ENCODE measurements at regions not wholly inside any gene's neighbourhood (a gene's known extent, or its start where the extent isn't known, plus 50 kb on each side); places are given as distances from the start of the nearest gene placed in this dataset.

GRCh38 chr18:45151645-45152044 is 463.6 kb upstream of the SLC14A2 start:
- TF ChIP-seq POLR2A (IDR thresholded peaks at IDR 0.05): no peak
- TF ChIP-seq CTCF (IDR thresholded peaks at IDR 0.05): no peak
- Histone ChIP-seq H3K4me1 (peaks cover 0 to under 1% of the 10 kb centered on the region in 2 donors), H3K4me3 (replicated peaks in 1 of 3) (no peak overlapping the region), H3K27me3 (no peaks in the 10 kb centered on the region), H3K9me3 (no peaks in the 10 kb centered on the region), H3K27ac (no peak overlapping the region), H3K36me3 (no peaks in the 10 kb centered on the region)
- WGBS, 2 donors: 91 to 92% methylated on average over 2 of the region's 2 CpGs
- intact Hi-C loops (cut with DNase I): no loop called here
- DNase-seq: no peak

- Histone ChIP-seq H3K9me3 (no peaks in the 10 kb centered on the region), H3K27ac (no peak overlapping the region), H3K27me3 (no peaks in the 10 kb centered on the region), H3K4me3 (replicated peaks in 1 of 3) (no peak overlapping the region), H3K36me3 (no peaks in the 10 kb centered on the region), H3K4me1 (peaks cover 0 to 3% of the 10 kb centered on the region in 2 donors)
- intact Hi-C loops (cut with DNase I): no loop called here
- TF ChIP-seq CTCF (IDR thresholded peaks at IDR 0.05) (no peak), POLR2A (IDR thresholded peaks at IDR 0.05) (no peak)
- no peak for DNase-seq
Observed at GRCh38 chr18:45155526-45155925, 459.8 kb upstream of the SLC14A2 start.

- H3K4me3 ChIP-seq (replicated peaks in 1 of 3): no peak overlapping the region
- TF ChIP-seq POLR2A (IDR thresholded peaks at IDR 0.05) (no peak), CTCF (IDR thresholded peaks at IDR 0.05) (no peak)
- 68 to 78% methylated on average over 3 of the region's 3 CpGs for WGBS, 2 donors
- H3K27ac ChIP-seq: no peak overlapping the region
- H3K36me3 ChIP-seq: no peaks in the 10 kb centered on the region
- no peak for DNase-seq
- H3K27me3 ChIP-seq: no peaks in the 10 kb centered on the region
- H3K9me3 ChIP-seq: no peaks in the 10 kb centered on the region
- peaks cover 0 to 3% of the 10 kb centered on the region in 2 donors for H3K4me1 ChIP-seq
- intact Hi-C loops (cut with DNase I): no loop called here
Observed at GRCh38 chr18:45156946-45157345, 458.3 kb upstream of the SLC14A2 start.

- no peak overlapping the region for H3K4me3 ChIP-seq (replicated peaks in 1 of 3)
- no peak for DNase-seq
- TF ChIP-seq CTCF (IDR thresholded peaks at IDR 0.05) (no peak), POLR2A (IDR thresholded peaks at IDR 0.05) (no peak)
- 83 to 89% methylated on average over 1 of the region's 1 CpG for WGBS, 2 donors
- H3K4me1 ChIP-seq: peaks cover 0 to 3% of the 10 kb centered on the region in 2 donors
- no peak overlapping the region for H3K27ac ChIP-seq
- H3K36me3 ChIP-seq: no peaks in the 10 kb centered on the region
- H3K9me3 ChIP-seq: no peaks in the 10 kb centered on the region
- intact Hi-C loops (cut with DNase I): no loop called here
- no peaks in the 10 kb centered on the region for H3K27me3 ChIP-seq
Observed at GRCh38 chr18:45157576-45157975, 457.7 kb upstream of the SLC14A2 start.

GRCh38 chr18:45161850-45162249 is 453.4 kb upstream of the SLC14A2 start:
- no peak for TF ChIP-seq CTCF (IDR thresholded peaks at IDR 0.05)
- no peak for TF ChIP-seq POLR2A (IDR thresholded peaks at IDR 0.05)

More at GRCh38 chr18:45161850-45162249, 453.4 kb upstream of the SLC14A2 start:
- peaks cover 0 to under 1% of the 10 kb centered on the region in 2 donors for H3K4me1 ChIP-seq
- no peaks in the 10 kb centered on the region for H3K9me3 ChIP-seq
- no peaks in the 10 kb centered on the region for H3K27me3 ChIP-seq
- 77 to 85% methylated on average over 6 of the region's 6 CpGs for WGBS, 2 donors
- no peaks in the 10 kb centered on the region for H3K36me3 ChIP-seq
- intact Hi-C loops (cut with DNase I): no loop called here
- H3K27ac ChIP-seq: no peak overlapping the region
- no peak overlapping the region for H3K4me3 ChIP-seq (replicated peaks in 1 of 3)
- no peak for DNase-seq
